ENCODE measurements at regions not wholly inside any gene's neighbourhood (a gene's known extent, or its start where the extent isn't known, plus 50 kb on each side); places are given as distances from the start of the nearest gene placed in this dataset.

DNA sequence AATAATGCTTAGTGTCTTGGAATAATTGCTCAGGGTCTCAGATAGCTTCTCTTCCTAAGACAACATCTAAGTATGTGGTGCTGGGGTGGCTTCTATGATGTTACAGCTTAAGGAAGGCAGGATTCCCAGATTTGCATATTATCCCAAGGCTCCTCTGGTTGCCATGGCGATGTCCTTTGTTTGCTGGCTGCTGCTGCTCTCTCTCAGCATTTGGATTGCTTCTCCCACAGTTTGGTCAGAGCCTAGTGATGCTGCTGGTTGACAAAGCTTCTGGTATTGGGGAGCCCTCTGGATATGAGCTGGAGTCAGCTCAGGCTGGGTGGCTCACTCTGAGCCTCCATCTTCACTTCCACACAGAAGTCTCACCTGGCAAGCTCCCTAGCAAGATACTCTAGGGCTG lies 56.4 kb upstream of the FBXO33 start:
- H3K4me1 ChIP-seq (ENCODE audit: control insufficient read depth in 1 of 2, insufficient read depth in 2 of 2, low read length in 2 of 2) = no peaks in the 10 kb centered on the region
- H3K4me2 ChIP-seq (replicated peaks; ENCODE audit: extremely low read depth, low read length, poor library complexity, severe bottlenecking) = no peak overlapping the region
- TF ChIP-seq, protein P1, sequence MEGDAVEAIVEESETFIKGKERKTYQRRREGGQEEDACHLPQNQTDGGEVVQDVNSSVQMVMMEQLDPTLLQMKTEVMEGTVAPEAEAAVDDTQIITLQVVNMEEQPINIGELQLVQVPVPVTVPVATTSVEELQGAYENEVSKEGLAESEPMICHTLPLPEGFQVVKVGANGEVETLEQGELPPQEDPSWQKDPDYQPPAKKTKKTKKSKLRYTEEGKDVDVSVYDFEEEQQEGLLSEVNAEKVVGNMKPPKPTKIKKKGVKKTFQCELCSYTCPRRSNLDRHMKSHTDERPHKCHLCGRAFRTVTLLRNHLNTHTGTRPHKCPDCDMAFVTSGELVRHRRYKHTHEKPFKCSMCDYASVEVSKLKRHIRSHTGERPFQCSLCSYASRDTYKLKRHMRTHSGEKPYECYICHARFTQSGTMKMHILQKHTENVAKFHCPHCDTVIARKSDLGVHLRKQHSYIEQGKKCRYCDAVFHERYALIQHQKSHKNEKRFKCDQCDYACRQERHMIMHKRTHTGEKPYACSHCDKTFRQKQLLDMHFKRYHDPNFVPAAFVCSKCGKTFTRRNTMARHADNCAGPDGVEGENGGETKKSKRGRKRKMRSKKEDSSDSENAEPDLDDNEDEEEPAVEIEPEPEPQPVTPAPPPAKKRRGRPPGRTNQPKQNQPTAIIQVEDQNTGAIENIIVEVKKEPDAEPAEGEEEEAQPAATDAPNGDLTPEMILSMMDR (IDR thresholded peaks at IDR 0.05) = no peak
- H3K79me2 ChIP-seq (ENCODE audit: insufficient read depth, low read length) = no peaks in the 10 kb centered on the region
- intact Hi-C loops (cut with micrococcal nuclease) = no loop called here
- no peaks in the 10 kb centered on the region for H3K9me3 ChIP-seq (replicated peaks in 1 of 2; ENCODE audit: control insufficient read depth in 1 of 2, insufficient read depth in 1 of 2, low read length in 2 of 2)
- no peak for DNase-seq
- no peaks in the 10 kb centered on the region for H3K36me3 ChIP-seq (replicated peaks in 1 of 2; ENCODE audit: control insufficient read depth in 1 of 2, insufficient read depth in 2 of 2, low read length in 2 of 2)
- WGBS (ENCODE audit: insufficient coverage) = 100% methylated on average over 1 of the region's 1 CpG
- no peaks in the 10 kb centered on the region for H4K20me1 ChIP-seq (ENCODE audit: insufficient read depth, low read length)
- H2AFZ ChIP-seq (ENCODE audit: insufficient read depth, low read depth, low read length, poor library complexity, severe bottlenecking) = no peak overlapping the region
- no peak overlapping the region for H3K27ac ChIP-seq (ENCODE audit: low read depth in 1 of 2, low read length in 2 of 2)
- Mint-ChIP-seq H3K9me3 (peaks cover 0 to 3% (median 0%) of the 10 kb centered on the region in 7 donors), H3K36me3 (no peaks in the 10 kb centered on the region), H3K27me3 (ENCODE audit: low read depth in 3 of 3) (peaks cover 3 to 4% (median 4%) of the 10 kb centered on the region in 3 donors), H3K27ac (no peak overlapping the region), H3K4me1 (no peaks in the 10 kb centered on the region), H3K4me3 (no peak overlapping the region)
- no peak overlapping the region for H3K4me3 ChIP-seq (replicated peaks in 1 of 3; ENCODE audit: low read depth in 2 of 3, low read length in 3 of 3)
- no peak overlapping the region for H3K9ac ChIP-seq (ENCODE audit: insufficient read depth, low read length, poor library complexity, severe bottlenecking)
- H3K27me3 ChIP-seq (ENCODE audit: control insufficient read depth in 2 of 2, insufficient read depth in 2 of 2, low read length in 2 of 2) = no peaks in the 10 kb centered on the region

DNA sequence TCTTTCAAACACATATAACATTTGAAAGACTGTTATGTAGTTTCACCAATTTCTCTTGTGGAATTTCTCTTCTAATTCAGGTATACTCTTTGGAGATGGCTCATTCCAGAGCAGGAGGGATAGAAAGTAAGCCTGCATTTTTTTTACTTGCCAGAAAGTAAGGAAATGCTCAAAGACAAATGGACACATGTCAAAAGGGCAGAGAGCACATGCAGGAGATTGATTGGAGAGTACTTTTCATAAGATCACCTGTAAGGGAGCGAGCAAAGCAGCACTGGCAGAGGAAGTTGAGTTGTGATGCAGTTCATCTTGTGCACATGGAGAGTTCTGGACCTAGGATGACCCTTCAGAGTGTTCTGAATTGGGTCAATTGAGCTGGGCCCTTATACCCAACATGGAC lies 51.4 kb upstream of the FBXO33 start:
- DNase-seq = no peak
- TF ChIP-seq, protein P1 (IDR thresholded peaks at IDR 0.05) = no peak
- no peak overlapping the region for H3K27ac Mint-ChIP-seq
- no peaks in the 10 kb centered on the region for H3K9me3 ChIP-seq (replicated peaks in 1 of 2; ENCODE audit: control insufficient read depth in 1 of 2, insufficient read depth in 1 of 2, low read length in 2 of 2)
- H3K4me1 Mint-ChIP-seq = no peaks in the 10 kb centered on the region
- no peak overlapping the region for H3K4me2 ChIP-seq (replicated peaks; ENCODE audit: extremely low read depth, low read length, poor library complexity, severe bottlenecking)
- no peaks in the 10 kb centered on the region for H3K36me3 Mint-ChIP-seq
- H3K9ac ChIP-seq (ENCODE audit: insufficient read depth, low read length, poor library complexity, severe bottlenecking) = no peak overlapping the region
- H3K27me3 Mint-ChIP-seq (ENCODE audit: low read depth in 3 of 3) = peaks cover 2 to 5% (median 2%) of the 10 kb centered on the region in 3 donors
- H3K4me3 Mint-ChIP-seq = no peak overlapping the region
- peaks cover 0 to 9% (median 2%) of the 10 kb centered on the region in 7 donors for H3K9me3 Mint-ChIP-seq
- H4K20me1 ChIP-seq (ENCODE audit: insufficient read depth, low read length) = no peaks in the 10 kb centered on the region
- H3K4me3 ChIP-seq (replicated peaks in 1 of 3; ENCODE audit: low read depth in 2 of 3, low read length in 3 of 3) = no peak overlapping the region
- no peak overlapping the region for H3K27ac ChIP-seq (ENCODE audit: low read depth in 1 of 2, low read length in 2 of 2)
- H3K4me1 ChIP-seq (ENCODE audit: control insufficient read depth in 1 of 2, insufficient read depth in 2 of 2, low read length in 2 of 2) = no peaks in the 10 kb centered on the region
- 71% methylated on average over 1 of the region's 1 CpG for WGBS (ENCODE audit: insufficient coverage)
- H3K79me2 ChIP-seq (ENCODE audit: insufficient read depth, low read length) = no peaks in the 10 kb centered on the region
- no peak overlapping the region for H2AFZ ChIP-seq (ENCODE audit: insufficient read depth, low read depth, low read length, poor library complexity, severe bottlenecking)
- no peaks in the 10 kb centered on the region for H3K27me3 ChIP-seq (ENCODE audit: control insufficient read depth in 2 of 2, insufficient read depth in 2 of 2, low read length in 2 of 2)
- no peaks in the 10 kb centered on the region for H3K36me3 ChIP-seq (replicated peaks in 1 of 2; ENCODE audit: control insufficient read depth in 1 of 2, insufficient read depth in 2 of 2, low read length in 2 of 2)
- intact Hi-C loops (cut with micrococcal nuclease) = no loop called here
